HG03064 (cell line): ENCODE measurements at regions not wholly inside any gene's neighbourhood (a gene's known extent, or its start where the extent isn't known, plus 50 kb on each side); places are given as distances from the start of the nearest gene placed in this dataset.

Source experiments
- ATAC-seq: cut with Tn5 transposase; IDR thresholded peaks from one replicate; pipeline ENCODE4 v1.9.1; 2021; ENCODE audit warnings: low read depth; ENCODE audit not compliant: unreplicated experiment

- no peak for ATAC-seq
Measured at GRCh38 chr13:34210341-34210740, 392.4 kb downstream of the RFC3 start.

- ATAC-seq: no peak
Measured at GRCh38 chr13:34214686-34215085, 396.7 kb downstream of the RFC3 start.

- no peak for ATAC-seq
Measured at GRCh38 chr13:34216256-34216655, 398.3 kb downstream of the RFC3 start.

- ATAC-seq: no peak
Measured at GRCh38 chr13:34217343-34218025, 399.5 kb downstream of the RFC3 start.

GRCh38 chr13:34223984-34224383 is 406.0 kb downstream of the RFC3 start:
- ATAC-seq: no peak

DNA sequence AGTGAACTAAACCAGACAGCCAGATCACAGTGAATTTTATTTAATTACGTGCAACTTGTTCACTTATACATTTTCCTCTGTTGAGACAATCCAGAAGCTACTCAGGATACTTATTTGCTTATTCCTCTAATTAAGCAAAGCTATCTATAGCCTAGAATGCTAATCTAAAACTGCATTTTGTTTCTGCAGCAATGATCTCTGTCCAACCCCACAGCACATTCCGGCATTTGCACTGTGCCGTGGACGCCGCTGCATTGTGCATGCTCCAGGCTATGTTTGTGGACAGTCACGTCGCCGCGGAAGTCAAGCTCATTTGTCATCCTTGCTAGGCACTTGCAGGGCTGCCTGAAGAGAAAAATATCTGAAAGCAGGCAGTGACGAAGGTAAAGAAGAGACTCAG is 406.9 kb downstream of the RFC3 start:
- ATAC-seq: no peak

GRCh38 chr13:34230271-34230670 is 412.3 kb downstream of the RFC3 start:
- no peak for ATAC-seq

DNA sequence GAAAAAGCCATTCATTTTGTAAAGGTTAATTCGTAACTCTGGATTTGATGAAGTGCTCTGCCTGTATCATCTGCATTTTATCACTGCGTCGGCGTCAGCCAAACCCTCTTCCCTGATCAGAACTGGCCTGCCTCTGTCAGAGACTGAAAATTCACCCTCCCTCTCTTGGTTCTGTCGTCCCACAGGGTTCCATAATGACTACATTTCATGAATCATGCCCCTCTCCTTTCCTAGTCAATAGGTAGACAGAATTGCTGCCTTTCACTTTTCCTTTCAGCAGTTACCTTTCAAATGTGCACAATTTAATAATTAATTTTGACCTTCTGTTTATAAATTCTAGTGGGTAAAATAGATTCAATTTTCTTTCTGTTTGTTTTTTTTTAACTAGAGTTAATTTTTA is 423.4 kb downstream of the RFC3 start:
- no peak for ATAC-seq

DNA sequence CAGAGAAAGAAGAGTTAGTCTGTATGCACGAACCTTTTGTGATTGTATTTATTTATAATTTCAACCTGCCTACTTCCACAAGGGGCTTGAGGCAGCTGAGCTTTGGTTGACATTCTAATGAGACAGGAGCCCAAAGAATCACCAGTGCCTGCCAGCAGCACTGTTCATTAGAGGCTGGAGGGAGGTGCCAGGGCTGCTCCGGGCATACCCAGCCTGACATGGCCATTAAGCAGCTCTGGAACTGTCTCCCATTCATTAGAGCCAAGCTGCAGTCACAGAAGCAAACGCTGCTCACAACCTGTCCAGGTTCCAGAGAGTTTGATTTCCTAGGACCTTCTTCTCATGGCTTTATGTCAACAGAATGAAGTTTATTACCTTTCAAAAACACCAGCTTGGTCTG is 425.5 kb downstream of the RFC3 start:
- ATAC-seq: no peak

GRCh38 chr13:34246511-34246910 is 428.6 kb downstream of the RFC3 start:
- no peak for ATAC-seq

- ATAC-seq: no peak
Measured at GRCh38 chr13:34247596-34247995, 429.6 kb downstream of the RFC3 start.

GRCh38 chr13:34249546-34250039 is 431.6 kb downstream of the RFC3 start:
- ATAC-seq: no peak

- ATAC-seq: no peak
Measured at GRCh38 chr13:34250151-34250670, 432.3 kb downstream of the RFC3 start.

GRCh38 chr13:34254366-34254765 is 436.4 kb downstream of the RFC3 start:
- no peak for ATAC-seq

DNA sequence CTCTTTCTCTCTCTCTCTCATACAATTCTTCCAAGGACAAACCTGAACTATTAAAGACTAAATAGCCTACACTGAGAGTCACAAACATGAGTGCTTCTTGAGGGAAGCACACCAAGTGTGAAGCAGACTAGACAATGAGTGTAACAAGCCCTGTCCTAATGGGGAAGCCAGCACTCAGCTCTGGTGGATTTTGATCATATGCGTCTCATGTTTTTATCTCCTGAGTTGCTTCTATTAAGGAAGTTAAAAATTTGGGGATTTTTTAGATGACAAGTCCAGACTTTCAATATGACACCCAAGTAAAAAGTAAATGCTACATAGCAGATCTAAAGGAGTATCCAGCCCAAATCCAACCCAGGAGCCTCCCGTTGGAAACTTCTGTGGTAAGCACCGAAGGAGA is 437.8 kb downstream of the RFC3 start:
- ATAC-seq: no peak

- no peak for ATAC-seq
Measured at GRCh38 chr13:34256236-34256635, 438.3 kb downstream of the RFC3 start.

DNA sequence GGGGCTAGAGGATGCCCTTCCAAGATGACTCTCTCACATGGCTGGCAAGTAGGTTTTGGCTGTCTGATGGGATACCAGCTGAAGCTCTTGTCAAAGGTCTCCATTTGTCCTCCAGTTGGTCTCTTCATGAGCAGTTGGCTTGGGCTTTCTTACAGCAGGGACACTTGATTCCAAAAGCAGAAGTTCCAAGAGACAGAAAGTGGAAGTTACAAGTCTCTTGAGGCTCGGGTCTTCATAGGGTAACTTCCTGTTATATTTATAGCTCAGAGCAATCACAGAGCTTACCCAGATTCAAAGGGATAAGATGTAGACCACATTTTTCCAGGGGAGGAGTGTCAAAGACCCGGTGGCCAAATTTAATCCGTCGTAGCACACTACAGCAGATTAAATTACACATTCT is 440.0 kb downstream of the RFC3 start:
- ATAC-seq: no peak

GRCh38 chr13:34258646-34259386 is 440.9 kb downstream of the RFC3 start:
- ATAC-seq: no peak

DNA sequence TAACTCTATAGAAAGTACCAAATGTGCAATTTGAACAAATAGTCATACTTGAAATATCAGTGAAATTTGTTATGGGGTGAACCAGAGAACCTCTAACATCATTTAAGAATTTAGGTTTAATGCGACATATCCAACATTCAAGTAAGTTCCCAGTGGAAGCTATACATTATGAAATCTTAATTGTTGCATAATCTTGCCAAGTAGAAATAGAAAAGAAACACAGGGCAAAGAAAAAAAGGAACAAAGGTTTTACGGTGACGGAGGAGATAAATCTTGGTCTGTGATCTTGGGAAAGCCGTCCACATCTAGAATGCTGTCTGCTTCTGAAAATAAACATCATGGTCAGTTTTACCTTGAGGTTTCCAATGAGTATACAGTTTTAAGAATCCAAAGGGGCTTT is 445.7 kb downstream of the RFC3 start:
- no peak for ATAC-seq

GRCh38 chr13:34265046-34265679 is 447.2 kb downstream of the RFC3 start:
- no peak for ATAC-seq

GRCh38 chr13:34276764-34277163 is 458.8 kb downstream of the RFC3 start:
- ATAC-seq: no peak
